ENCODE measurements at regions not wholly inside any gene's neighbourhood (a gene's known extent, or its start where the extent isn't known, plus 50 kb on each side); places are given as distances from the start of the nearest gene placed in this dataset.

- no peak for DNase-seq
- no peaks in the 10 kb centered on the region for H3K9me3 ChIP-seq (ENCODE audit: insufficient read depth, low read depth, low read length)
- no peak overlapping the region for H2BK12ac ChIP-seq (ENCODE audit: low read length)
- no peak overlapping the region for H4K12ac ChIP-seq (ENCODE audit: low read depth, low read length)
- H3K79me1 ChIP-seq (ENCODE audit: low read length): no peaks in the 10 kb centered on the region
- H2AK5ac ChIP-seq (ENCODE audit: low read length): no peak overlapping the region
- H2AFZ ChIP-seq (ENCODE audit: insufficient read depth, low read length, poor library complexity): no peak overlapping the region
- no peaks in the 10 kb centered on the region for H3K79me2 ChIP-seq (ENCODE audit: control insufficient read depth, insufficient read depth, low read length, poor library complexity)
- no peak overlapping the region for H4K91ac ChIP-seq (ENCODE audit: low read depth, low read length)
- no peaks in the 10 kb centered on the region for H3K36me3 ChIP-seq (ENCODE audit: control insufficient read depth in 1 of 2, insufficient read depth in 2 of 2, low read length in 2 of 2)
- H2BK5ac ChIP-seq (ENCODE audit: low read depth, low read length, poor library complexity): no peak overlapping the region
- no peak overlapping the region for H4K8ac ChIP-seq (ENCODE audit: low read depth, low read length)
- H2BK120ac ChIP-seq (ENCODE audit: insufficient read depth, low read length, poor library complexity): no peak overlapping the region
- H3K4me1 ChIP-seq (ENCODE audit: control insufficient read depth in 1 of 2, insufficient read depth in 2 of 2, low read length in 2 of 2): no peaks in the 10 kb centered on the region
- H3K4ac ChIP-seq (ENCODE audit: low read depth, low read length): no peak overlapping the region
- H3K23ac ChIP-seq (ENCODE audit: low read length): no peak overlapping the region
- no peaks in the 10 kb centered on the region for H3K27me3 ChIP-seq (ENCODE audit: insufficient read depth, low read length)
- H3K4me3 ChIP-seq (ENCODE audit: low read depth, low read length): no peak overlapping the region
- H3K18ac ChIP-seq (ENCODE audit: low read length): no peak overlapping the region
- no peak overlapping the region for H3K9ac ChIP-seq (ENCODE audit: low read length)
- H3K14ac ChIP-seq (ENCODE audit: low read length): no peak overlapping the region
- no CpG with 5 or more reads among the region's 4 CpGs for WGBS (ENCODE audit: extremely low coverage, insufficient coverage, insufficient read length)
- no peak overlapping the region for H3K4me2 ChIP-seq (ENCODE audit: low read length)
- no peak overlapping the region for H3K27ac ChIP-seq (ENCODE audit: low read depth, low read length)
Measured at GRCh38 chr15:61644550-61644949, 415.4 kb upstream of the RORA start.

GRCh38 chr15:61641645-61642044, 412.5 kb upstream of the RORA start:
- H2BK120ac ChIP-seq (ENCODE audit: insufficient read depth, low read length, poor library complexity): no peak overlapping the region
- H3K36me3 ChIP-seq (ENCODE audit: control insufficient read depth in 1 of 2, insufficient read depth in 2 of 2, low read length in 2 of 2): no peaks in the 10 kb centered on the region
- no peak overlapping the region for H3K9ac ChIP-seq (ENCODE audit: low read length)
- no peak overlapping the region for H3K27ac ChIP-seq (ENCODE audit: low read depth, low read length)
- no peak overlapping the region for H4K8ac ChIP-seq (ENCODE audit: low read depth, low read length)
- no peak overlapping the region for H3K18ac ChIP-seq (ENCODE audit: low read length)
- H3K27me3 ChIP-seq (ENCODE audit: insufficient read depth, low read length): no peaks in the 10 kb centered on the region
- H2AFZ ChIP-seq (ENCODE audit: insufficient read depth, low read length, poor library complexity): no peak overlapping the region
- no peaks in the 10 kb centered on the region for H3K79me1 ChIP-seq (ENCODE audit: low read length)
- DNase-seq: no peak
- no peak overlapping the region for H4K12ac ChIP-seq (ENCODE audit: low read depth, low read length)
- H3K4me2 ChIP-seq (ENCODE audit: low read length): no peak overlapping the region
- H3K9me3 ChIP-seq (ENCODE audit: insufficient read depth, low read depth, low read length): no peaks in the 10 kb centered on the region
- no peaks in the 10 kb centered on the region for H3K79me2 ChIP-seq (ENCODE audit: control insufficient read depth, insufficient read depth, low read length, poor library complexity)
- no peak overlapping the region for H3K4me3 ChIP-seq (ENCODE audit: low read depth, low read length)
- H3K14ac ChIP-seq (ENCODE audit: low read length): no peak overlapping the region
- H3K23ac ChIP-seq (ENCODE audit: low read length): no peak overlapping the region
- H2BK12ac ChIP-seq (ENCODE audit: low read length): no peak overlapping the region
- no peak overlapping the region for H4K91ac ChIP-seq (ENCODE audit: low read depth, low read length)
- no peaks in the 10 kb centered on the region for H3K4me1 ChIP-seq (ENCODE audit: control insufficient read depth in 1 of 2, insufficient read depth in 2 of 2, low read length in 2 of 2)
- WGBS (ENCODE audit: extremely low coverage, insufficient coverage, insufficient read length): no CpG with 5 or more reads among the region's 6 CpGs
- no peak overlapping the region for H2BK5ac ChIP-seq (ENCODE audit: low read depth, low read length, poor library complexity)
- H2AK5ac ChIP-seq (ENCODE audit: low read length): no peak overlapping the region
- H3K4ac ChIP-seq (ENCODE audit: low read depth, low read length): no peak overlapping the region

GRCh38 chr15:61640756-61641155, 411.7 kb upstream of the RORA start:
- Histone ChIP-seq H4K91ac (ENCODE audit: low read depth, low read length) (no peak overlapping the region), H4K8ac (ENCODE audit: low read depth, low read length) (no peak overlapping the region), H2BK12ac (ENCODE audit: low read length) (no peak overlapping the region), H3K18ac (ENCODE audit: low read length) (no peak overlapping the region), H2AFZ (ENCODE audit: insufficient read depth, low read length, poor library complexity) (no peak overlapping the region), H3K4ac (ENCODE audit: low read depth, low read length) (no peak overlapping the region), H3K14ac (ENCODE audit: low read length) (no peak overlapping the region), H2BK120ac (ENCODE audit: insufficient read depth, low read length, poor library complexity) (no peak overlapping the region), H3K36me3 (ENCODE audit: control insufficient read depth in 1 of 2, insufficient read depth in 2 of 2, low read length in 2 of 2) (no peaks in the 10 kb centered on the region), H3K79me1 (ENCODE audit: low read length) (no peaks in the 10 kb centered on the region), H3K4me3 (ENCODE audit: low read depth, low read length) (no peak overlapping the region), H2BK5ac (ENCODE audit: low read depth, low read length, poor library complexity) (no peak overlapping the region), H4K12ac (ENCODE audit: low read depth, low read length) (no peak overlapping the region), H3K9me3 (ENCODE audit: insufficient read depth, low read depth, low read length) (no peaks in the 10 kb centered on the region), H3K79me2 (ENCODE audit: control insufficient read depth, insufficient read depth, low read length, poor library complexity) (no peaks in the 10 kb centered on the region), H2AK5ac (ENCODE audit: low read length) (no peak overlapping the region), H3K27ac (ENCODE audit: low read depth, low read length) (no peak overlapping the region), H3K27me3 (ENCODE audit: insufficient read depth, low read length) (no peaks in the 10 kb centered on the region), H3K9ac (ENCODE audit: low read length) (no peak overlapping the region), H3K4me1 (ENCODE audit: control insufficient read depth in 1 of 2, insufficient read depth in 2 of 2, low read length in 2 of 2) (no peaks in the 10 kb centered on the region), H3K4me2 (ENCODE audit: low read length) (no peak overlapping the region), H3K23ac (ENCODE audit: low read length) (no peak overlapping the region)
- DNase-seq: no peak

GRCh38 chr15:61639491-61639890, 410.4 kb upstream of the RORA start:
- H2AFZ ChIP-seq (ENCODE audit: insufficient read depth, low read length, poor library complexity): no peak overlapping the region
- no peak for DNase-seq

More at GRCh38 chr15:61639491-61639890, 410.4 kb upstream of the RORA start:
- Histone ChIP-seq H4K91ac (ENCODE audit: low read depth, low read length) (no peak overlapping the region), H3K18ac (ENCODE audit: low read length) (no peak overlapping the region), H3K4ac (ENCODE audit: low read depth, low read length) (no peak overlapping the region), H3K23ac (ENCODE audit: low read length) (no peak overlapping the region), H2BK12ac (ENCODE audit: low read length) (no peak overlapping the region), H2AK5ac (ENCODE audit: low read length) (no peak overlapping the region), H3K4me2 (ENCODE audit: low read length) (no peak overlapping the region), H3K27me3 (ENCODE audit: insufficient read depth, low read length) (no peaks in the 10 kb centered on the region), H3K27ac (ENCODE audit: low read depth, low read length) (no peak overlapping the region), H2BK120ac (ENCODE audit: insufficient read depth, low read length, poor library complexity) (no peak overlapping the region), H4K8ac (ENCODE audit: low read depth, low read length) (no peak overlapping the region), H3K9ac (ENCODE audit: low read length) (no peak overlapping the region), H3K79me2 (ENCODE audit: control insufficient read depth, insufficient read depth, low read length, poor library complexity) (no peaks in the 10 kb centered on the region), H4K12ac (ENCODE audit: low read depth, low read length) (no peak overlapping the region), H3K14ac (ENCODE audit: low read length) (no peak overlapping the region), H3K9me3 (ENCODE audit: insufficient read depth, low read depth, low read length) (no peaks in the 10 kb centered on the region), H2BK5ac (ENCODE audit: low read depth, low read length, poor library complexity) (no peak overlapping the region), H3K36me3 (ENCODE audit: control insufficient read depth in 1 of 2, insufficient read depth in 2 of 2, low read length in 2 of 2) (no peaks in the 10 kb centered on the region), H3K4me1 (ENCODE audit: control insufficient read depth in 1 of 2, insufficient read depth in 2 of 2, low read length in 2 of 2) (no peaks in the 10 kb centered on the region), H3K4me3 (ENCODE audit: low read depth, low read length) (no peak overlapping the region), H3K79me1 (ENCODE audit: low read length) (no peaks in the 10 kb centered on the region)
- WGBS (ENCODE audit: extremely low coverage, insufficient coverage, insufficient read length): no CpG with 5 or more reads among the region's 12 CpGs

All from trophoblast cell (in vitro differentiated cells and primary cell).